ENCODE measurements at regions not wholly inside any gene's neighbourhood (a gene's known extent, or its start where the extent isn't known, plus 50 kb on each side); places are given as distances from the start of the nearest gene placed in this dataset.

GRCh38 chr9:134978272-134978671 is 60.6 kb upstream of the FCN1 start:
- Mint-ChIP-seq H3K9me3 (no peaks in the 10 kb centered on the region), H3K36me3 (ENCODE audit: low read depth) (no peaks in the 10 kb centered on the region)

DNA sequence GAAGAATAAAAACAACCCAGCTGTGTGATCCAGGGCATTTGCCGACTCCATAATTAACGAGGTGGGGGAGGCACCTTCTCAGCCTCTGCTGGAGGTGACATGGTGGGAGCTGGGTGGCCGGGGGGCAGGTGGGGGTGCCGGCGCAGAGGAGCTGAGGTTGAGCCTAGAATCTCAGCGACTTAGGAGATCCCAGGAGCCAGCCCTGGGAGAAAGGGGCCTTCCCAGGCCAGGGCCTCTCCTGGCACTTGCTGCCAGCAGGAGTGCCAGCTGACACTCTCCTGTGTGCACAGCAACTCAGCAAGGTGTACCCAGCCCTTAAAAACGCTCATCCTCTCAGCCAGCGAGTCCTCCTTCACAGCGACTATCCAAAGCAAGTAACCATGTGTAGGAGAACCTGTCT is 62.8 kb upstream of the FCN1 start:
- H3K9me3 Mint-ChIP-seq: peaks cover 17% of the 10 kb centered on the region
- TF ChIP-seq, protein P1, sequence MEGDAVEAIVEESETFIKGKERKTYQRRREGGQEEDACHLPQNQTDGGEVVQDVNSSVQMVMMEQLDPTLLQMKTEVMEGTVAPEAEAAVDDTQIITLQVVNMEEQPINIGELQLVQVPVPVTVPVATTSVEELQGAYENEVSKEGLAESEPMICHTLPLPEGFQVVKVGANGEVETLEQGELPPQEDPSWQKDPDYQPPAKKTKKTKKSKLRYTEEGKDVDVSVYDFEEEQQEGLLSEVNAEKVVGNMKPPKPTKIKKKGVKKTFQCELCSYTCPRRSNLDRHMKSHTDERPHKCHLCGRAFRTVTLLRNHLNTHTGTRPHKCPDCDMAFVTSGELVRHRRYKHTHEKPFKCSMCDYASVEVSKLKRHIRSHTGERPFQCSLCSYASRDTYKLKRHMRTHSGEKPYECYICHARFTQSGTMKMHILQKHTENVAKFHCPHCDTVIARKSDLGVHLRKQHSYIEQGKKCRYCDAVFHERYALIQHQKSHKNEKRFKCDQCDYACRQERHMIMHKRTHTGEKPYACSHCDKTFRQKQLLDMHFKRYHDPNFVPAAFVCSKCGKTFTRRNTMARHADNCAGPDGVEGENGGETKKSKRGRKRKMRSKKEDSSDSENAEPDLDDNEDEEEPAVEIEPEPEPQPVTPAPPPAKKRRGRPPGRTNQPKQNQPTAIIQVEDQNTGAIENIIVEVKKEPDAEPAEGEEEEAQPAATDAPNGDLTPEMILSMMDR (IDR thresholded peaks at IDR 0.05): no peak
- DNase-seq: no peak
- H3K27ac Mint-ChIP-seq: no peak overlapping the region
- peaks cover 44% of the 10 kb centered on the region for H3K27me3 Mint-ChIP-seq (ENCODE audit: low read depth, poor library complexity)
- peaks cover 10% of the 10 kb centered on the region for H3K4me1 Mint-ChIP-seq
- no peak overlapping the region for H3K4me3 Mint-ChIP-seq
- H3K36me3 Mint-ChIP-seq (ENCODE audit: low read depth): no peaks in the 10 kb centered on the region

More at GRCh38 chr9:134978272-134978671, 60.6 kb upstream of the FCN1 start:
- peaks cover 10% of the 10 kb centered on the region for H3K4me1 Mint-ChIP-seq
- TF ChIP-seq, protein P1 (IDR thresholded peaks at IDR 0.05): no peak
- H3K4me3 Mint-ChIP-seq: no peak overlapping the region
- no peak for DNase-seq
- H3K27me3 Mint-ChIP-seq (ENCODE audit: low read depth, poor library complexity): peaks cover 52% of the 10 kb centered on the region
- peak overlapping the region; percentile 64 for H3K27ac Mint-ChIP-seq

DNA sequence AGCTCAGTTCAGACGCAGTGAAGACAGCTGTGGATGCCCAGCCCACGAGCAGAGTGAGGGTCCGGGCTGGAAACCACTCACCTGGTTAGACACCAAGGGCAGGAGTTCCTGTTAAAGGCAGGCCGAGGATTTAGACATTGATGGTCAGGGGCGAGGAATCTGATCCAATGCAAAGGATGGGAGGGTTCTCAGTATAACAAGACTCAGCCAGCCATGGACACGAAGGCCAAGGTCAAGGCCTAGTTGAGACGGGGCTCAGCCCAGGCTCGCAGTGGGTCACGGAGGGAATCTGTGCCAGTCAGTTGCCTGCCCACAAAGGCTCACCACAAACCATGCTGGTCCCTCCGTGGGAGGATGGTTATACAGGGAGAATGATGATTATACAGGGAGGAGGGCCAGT is 63.3 kb upstream of the FCN1 start:
- Mint-ChIP-seq H3K27me3 (ENCODE audit: low read depth, poor library complexity) (peaks cover 42% of the 10 kb centered on the region), H3K9me3 (peaks cover 22% of the 10 kb centered on the region), H3K27ac (no peak overlapping the region), H3K4me1 (peaks cover 10% of the 10 kb centered on the region), H3K4me3 (no peak overlapping the region), H3K36me3 (ENCODE audit: low read depth) (no peaks in the 10 kb centered on the region)
- TF ChIP-seq, protein P1 (IDR thresholded peaks at IDR 0.05): no peak
- DNase-seq: no peak

DNA sequence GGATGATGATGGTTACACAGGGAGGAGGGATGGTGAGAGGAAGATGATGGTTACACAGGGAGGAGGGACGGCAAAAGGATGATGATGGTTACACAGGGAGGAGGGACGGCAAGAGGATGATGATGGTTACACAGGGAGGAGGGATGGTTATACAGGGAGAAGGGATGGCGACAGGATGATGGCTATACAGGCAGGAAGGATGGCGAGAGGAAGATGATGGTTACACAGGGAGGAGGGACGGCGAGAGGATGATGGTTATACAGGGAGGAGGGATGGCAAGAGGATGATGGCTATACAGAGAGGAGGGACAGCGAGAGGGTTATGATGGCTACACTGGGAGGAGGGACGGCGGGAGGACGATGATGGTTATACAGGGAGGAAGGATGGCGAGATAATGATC is 64.1 kb upstream of the FCN1 start:
- Mint-ChIP-seq H3K27ac (no peak overlapping the region), H3K27me3 (ENCODE audit: low read depth, poor library complexity) (peaks cover 42% of the 10 kb centered on the region), H3K9me3 (peaks cover 27% of the 10 kb centered on the region), H3K4me1 (peaks cover 10% of the 10 kb centered on the region), H3K4me3 (no peak overlapping the region), H3K36me3 (ENCODE audit: low read depth) (no peaks in the 10 kb centered on the region)
- no peak for DNase-seq
- TF ChIP-seq, protein P1 (IDR thresholded peaks at IDR 0.05): no peak

DNA sequence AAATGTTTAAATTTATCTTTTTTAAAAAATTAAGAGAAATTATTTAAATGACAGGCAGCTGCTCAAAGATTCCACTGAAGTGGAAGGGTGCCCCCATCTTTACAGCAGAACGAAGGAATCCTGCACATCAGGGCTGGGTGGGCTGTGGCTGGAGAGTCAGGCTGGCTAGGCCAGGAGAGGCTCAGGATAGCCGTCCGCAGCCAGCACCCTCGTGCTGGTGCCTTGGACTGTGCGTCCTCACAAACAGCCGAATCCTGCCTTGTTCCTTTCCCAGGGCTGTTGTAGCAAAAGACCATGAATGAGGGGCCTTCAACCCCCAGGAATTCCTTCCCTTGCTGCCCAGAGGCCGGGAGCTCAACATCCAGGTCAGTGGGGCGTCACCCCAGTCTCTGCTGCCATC is 64.6 kb upstream of the FCN1 start:
- Mint-ChIP-seq H3K9me3 (peaks cover 32% of the 10 kb centered on the region), H3K27me3 (ENCODE audit: low read depth, poor library complexity) (peaks cover 46% of the 10 kb centered on the region), H3K36me3 (ENCODE audit: low read depth) (no peaks in the 10 kb centered on the region), H3K4me3 (no peak overlapping the region), H3K27ac (no peak overlapping the region), H3K4me1 (peaks cover 10% of the 10 kb centered on the region)
- DNase-seq: no peak
- TF ChIP-seq, protein P1 (IDR thresholded peaks at IDR 0.05): no peak

DNA sequence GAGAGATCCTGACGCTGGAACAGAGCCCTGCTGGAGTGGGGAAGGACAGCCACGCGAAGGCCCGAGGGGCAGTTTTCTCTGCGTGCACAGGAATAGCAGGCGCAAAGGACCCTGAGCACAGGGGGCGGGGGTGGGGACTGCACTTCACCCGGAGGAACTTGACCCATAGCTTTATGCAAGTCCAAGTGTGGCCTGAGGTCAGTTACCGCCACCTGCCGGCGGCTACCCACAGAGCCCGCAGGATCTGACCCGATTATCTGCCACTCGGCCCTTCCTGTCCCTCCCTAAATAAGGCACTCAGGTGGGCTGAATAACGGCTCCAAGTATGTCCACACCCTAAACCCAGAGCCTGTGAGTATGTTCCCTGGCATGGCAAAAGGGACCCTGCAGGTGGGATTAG is 65.4 kb upstream of the FCN1 start:
- DNase-seq: peak; percentile 58
- H3K9me3 Mint-ChIP-seq: peaks cover 37% of the 10 kb centered on the region
- H3K36me3 Mint-ChIP-seq (ENCODE audit: low read depth): no peaks in the 10 kb centered on the region
- H3K27ac Mint-ChIP-seq: no peak overlapping the region
- no peak overlapping the region for H3K4me3 Mint-ChIP-seq
- peaks cover 49% of the 10 kb centered on the region for H3K27me3 Mint-ChIP-seq (ENCODE audit: low read depth, poor library complexity)
- TF ChIP-seq, protein P1 (IDR thresholded peaks at IDR 0.05): peak; percentile 52
- peaks cover 10% of the 10 kb centered on the region for H3K4me1 Mint-ChIP-seq
